ENCODE measurements at regions not wholly inside any gene's neighbourhood (a gene's known extent, or its start where the extent isn't known, plus 50 kb on each side); places are given as distances from the start of the nearest gene placed in this dataset.
"Not testable (repeated sequence)": the region's sequence is repeated elsewhere in the genome, so short reads cannot be mapped to it uniquely, and the experiment has no call there.

DNA sequence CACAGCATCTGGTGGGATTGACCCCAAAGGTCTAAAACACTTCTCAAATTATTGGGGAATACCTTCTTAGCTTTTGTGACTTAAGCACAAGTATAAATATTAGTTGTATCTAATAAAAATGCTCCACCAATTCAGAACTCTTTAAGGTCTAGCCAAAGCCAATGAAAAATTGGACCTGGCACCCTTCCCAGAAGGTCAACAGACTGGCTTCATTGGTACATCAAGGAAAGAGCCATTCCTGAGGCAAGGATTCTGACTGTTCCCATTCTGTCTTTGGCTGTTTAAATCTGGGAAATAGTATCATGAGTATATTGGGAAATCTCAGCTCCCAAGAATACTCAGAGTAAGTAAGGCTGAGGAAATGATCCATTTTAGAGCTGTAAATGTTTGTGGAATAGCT, 153.0 kb upstream of the TRPC5 start:
- Histone ChIP-seq H3K4me1 (no peaks in the 10 kb centered on the region), H3K27ac (replicated peaks in 1 of 4) (no peak overlapping the region), H3K36me3 (no peaks in the 10 kb centered on the region), H3K27me3 (no peaks in the 10 kb centered on the region), H3K4me3 (no peak overlapping the region), H3K9me3 (no peaks in the 10 kb centered on the region)
- DNase-seq (ENCODE audit: extremely low spot score) = no peak
- TF ChIP-seq POLR2A (IDR thresholded peaks at IDR 0.05; ENCODE audit: low read depth) (no peak), POLR2AphosphoS5 (IDR thresholded peaks at IDR 0.05) (no peak), EP300 (IDR thresholded peaks at IDR 0.05) (no peak)
- TF ChIP-seq, protein P1, sequence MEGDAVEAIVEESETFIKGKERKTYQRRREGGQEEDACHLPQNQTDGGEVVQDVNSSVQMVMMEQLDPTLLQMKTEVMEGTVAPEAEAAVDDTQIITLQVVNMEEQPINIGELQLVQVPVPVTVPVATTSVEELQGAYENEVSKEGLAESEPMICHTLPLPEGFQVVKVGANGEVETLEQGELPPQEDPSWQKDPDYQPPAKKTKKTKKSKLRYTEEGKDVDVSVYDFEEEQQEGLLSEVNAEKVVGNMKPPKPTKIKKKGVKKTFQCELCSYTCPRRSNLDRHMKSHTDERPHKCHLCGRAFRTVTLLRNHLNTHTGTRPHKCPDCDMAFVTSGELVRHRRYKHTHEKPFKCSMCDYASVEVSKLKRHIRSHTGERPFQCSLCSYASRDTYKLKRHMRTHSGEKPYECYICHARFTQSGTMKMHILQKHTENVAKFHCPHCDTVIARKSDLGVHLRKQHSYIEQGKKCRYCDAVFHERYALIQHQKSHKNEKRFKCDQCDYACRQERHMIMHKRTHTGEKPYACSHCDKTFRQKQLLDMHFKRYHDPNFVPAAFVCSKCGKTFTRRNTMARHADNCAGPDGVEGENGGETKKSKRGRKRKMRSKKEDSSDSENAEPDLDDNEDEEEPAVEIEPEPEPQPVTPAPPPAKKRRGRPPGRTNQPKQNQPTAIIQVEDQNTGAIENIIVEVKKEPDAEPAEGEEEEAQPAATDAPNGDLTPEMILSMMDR (IDR thresholded peaks at IDR 0.05) = no peak
- intact Hi-C loops (cut with DNase I) = no loop called here

DNA sequence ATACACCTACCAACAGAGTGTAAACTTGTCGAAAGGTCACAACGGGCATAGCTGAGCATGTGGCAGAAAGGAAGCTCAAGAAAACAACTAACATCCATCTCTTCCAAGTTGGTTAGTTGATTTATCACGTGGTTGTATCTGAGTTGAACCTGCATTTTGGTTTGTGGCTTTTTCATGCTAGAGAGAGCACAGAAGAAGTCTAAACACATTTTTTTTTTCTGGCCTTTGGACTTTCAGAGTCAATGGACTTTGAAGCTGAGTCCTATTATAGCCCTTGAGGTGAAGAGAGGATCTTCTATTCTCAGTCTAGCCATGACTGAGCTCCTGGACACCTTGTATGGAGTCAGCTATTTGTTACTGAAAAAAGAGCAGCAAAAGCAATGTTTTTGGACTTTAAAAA, 150.6 kb upstream of the TRPC5 start:
- 65% methylated on average over 3 of the region's 3 CpGs for WGBS
- no peaks in the 10 kb centered on the region for H3K27me3 ChIP-seq

DNA sequence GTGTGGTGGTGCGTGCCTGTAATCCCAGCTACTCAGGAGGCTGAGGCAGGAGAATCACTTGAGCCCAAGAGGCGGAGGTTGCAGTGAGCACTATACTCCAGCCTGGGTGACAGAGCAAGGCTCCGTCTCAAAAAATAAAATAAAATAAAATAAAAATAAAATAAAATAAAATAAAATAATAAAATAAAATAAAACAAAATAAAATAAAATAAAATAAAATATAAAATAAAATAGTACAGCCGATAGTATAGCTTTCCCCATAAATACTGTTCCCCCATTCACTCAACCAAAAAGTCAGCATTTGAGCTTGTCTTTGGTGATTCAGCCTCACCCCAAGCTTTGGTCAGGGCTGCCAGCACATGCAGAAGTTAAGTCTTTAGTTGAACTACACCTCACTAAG, 144.2 kb upstream of the TRPC5 start:
- H3K4me1 ChIP-seq; intact Hi-C loops (cut with DNase I); H3K27ac ChIP-seq (replicated peaks in 1 of 4); H3K27me3 ChIP-seq; H3K36me3 ChIP-seq; H3K9me3 ChIP-seq; DNase-seq (ENCODE audit: extremely low spot score); H3K4me3 ChIP-seq: not testable (repeated sequence)
- 88% methylated on average over 4 of the region's 4 CpGs for WGBS

More for the DNA sequence above, 150.6 kb upstream of the TRPC5 start:
- no peaks in the 10 kb centered on the region for H3K36me3 ChIP-seq
- no peak for DNase-seq (ENCODE audit: extremely low spot score)
- no peak overlapping the region for H3K4me3 ChIP-seq
- intact Hi-C loops (cut with DNase I) = no loop called here
- no peak overlapping the region for H3K27ac ChIP-seq (replicated peaks in 1 of 4)
- H3K9me3 ChIP-seq = peaks cover 0 to 4% (median 0%) of the 10 kb centered on the region in 4 donors
- no peaks in the 10 kb centered on the region for H3K4me1 ChIP-seq
- no peak for TF ChIP-seq POLR2A (IDR thresholded peaks at IDR 0.05; ENCODE audit: low read depth)
- no peak for TF ChIP-seq EP300 (IDR thresholded peaks at IDR 0.05)
- TF ChIP-seq POLR2AphosphoS5 (IDR thresholded peaks at IDR 0.05) = no peak
- TF ChIP-seq, protein P1 (IDR thresholded peaks at IDR 0.05) = no peak

DNA sequence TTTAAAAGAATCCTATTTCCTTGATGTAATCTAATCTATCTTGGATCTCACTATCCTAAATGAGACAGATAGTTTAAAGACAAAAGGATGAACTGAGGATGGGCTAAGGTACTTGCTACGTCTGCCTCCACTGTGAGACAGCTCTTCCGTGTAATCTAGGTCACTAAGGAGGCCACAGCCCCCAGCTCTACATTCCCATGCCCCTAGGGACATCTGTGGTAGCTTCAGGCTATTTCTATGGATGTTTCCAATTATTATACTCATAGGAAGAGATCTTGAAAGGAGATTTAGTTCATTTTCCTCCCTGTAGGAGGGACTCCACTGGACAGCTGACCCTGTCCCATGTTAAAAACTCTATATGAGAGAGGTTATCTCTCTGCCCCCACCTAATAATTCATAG, 140.8 kb upstream of the TRPC5 start:
- H3K4me1 ChIP-seq = no peaks in the 10 kb centered on the region
- no peak for DNase-seq (ENCODE audit: extremely low spot score)
- no peak overlapping the region for H3K4me3 ChIP-seq
- 37% methylated on average over 2 of the region's 2 CpGs for WGBS
- H3K9me3 ChIP-seq = no peaks in the 10 kb centered on the region
- H3K27ac ChIP-seq (replicated peaks in 1 of 4) = no peak overlapping the region
- TF ChIP-seq, protein P1 (IDR thresholded peaks at IDR 0.05) = no peak
- no peak for TF ChIP-seq POLR2A (IDR thresholded peaks at IDR 0.05; ENCODE audit: low read depth)
- TF ChIP-seq POLR2AphosphoS5 (IDR thresholded peaks at IDR 0.05) = no peak
- no peak for TF ChIP-seq EP300 (IDR thresholded peaks at IDR 0.05)
- intact Hi-C loops (cut with DNase I) = no loop called here
- H3K36me3 ChIP-seq = no peaks in the 10 kb centered on the region
- H3K27me3 ChIP-seq = no peaks in the 10 kb centered on the region

DNA sequence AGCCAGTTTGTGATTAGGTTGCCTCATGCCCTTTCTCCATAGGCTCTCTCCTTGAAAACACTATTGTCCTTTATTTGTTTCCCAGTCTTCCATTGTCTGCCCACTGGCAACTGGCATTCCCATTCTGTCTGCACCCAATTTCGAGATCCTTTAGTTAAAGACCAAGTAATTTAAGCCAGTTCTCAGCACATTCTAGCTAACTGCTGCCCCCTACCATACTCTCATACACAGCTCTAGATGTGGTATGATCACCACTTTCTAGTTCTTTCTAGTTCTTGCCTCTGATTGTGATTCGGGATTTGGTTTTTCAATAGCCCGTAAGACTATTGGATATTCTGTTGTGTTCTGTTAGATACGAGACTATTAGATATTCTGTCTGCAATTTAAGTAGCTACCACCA, 135.8 kb upstream of the TRPC5 start:
- intact Hi-C loops (cut with DNase I) = no loop called here
- DNase-seq (ENCODE audit: extremely low spot score) = no peak
- no peaks in the 10 kb centered on the region for H3K4me1 ChIP-seq
- H3K36me3 ChIP-seq = no peaks in the 10 kb centered on the region
- 78% methylated on average over 4 of the region's 4 CpGs for WGBS
- no peaks in the 10 kb centered on the region for H3K27me3 ChIP-seq
- H3K9me3 ChIP-seq = no peaks in the 10 kb centered on the region
- H3K4me3 ChIP-seq = no peak overlapping the region
- TF ChIP-seq EP300 (IDR thresholded peaks at IDR 0.05) = no peak
- TF ChIP-seq, protein P1 (IDR thresholded peaks at IDR 0.05) = no peak
- TF ChIP-seq POLR2AphosphoS5 (IDR thresholded peaks at IDR 0.05) = no peak
- TF ChIP-seq POLR2A (IDR thresholded peaks at IDR 0.05; ENCODE audit: low read depth) = no peak
- no peak overlapping the region for H3K27ac ChIP-seq (replicated peaks in 1 of 4)

All from esophagus muscularis mucosa (tissue), 4 donors.